ENCODE measurements at regions not wholly inside any gene's neighbourhood (a gene's known extent, or its start where the extent isn't known, plus 50 kb on each side); places are given as distances from the start of the nearest gene placed in this dataset.
A peak's percentile ranks its signal among the peaks of the same experiment; 100 is the strongest.
"Not testable (repeated sequence)": the region's sequence is repeated elsewhere in the genome, so short reads cannot be mapped to it uniquely, and the experiment has no call there.

DNA sequence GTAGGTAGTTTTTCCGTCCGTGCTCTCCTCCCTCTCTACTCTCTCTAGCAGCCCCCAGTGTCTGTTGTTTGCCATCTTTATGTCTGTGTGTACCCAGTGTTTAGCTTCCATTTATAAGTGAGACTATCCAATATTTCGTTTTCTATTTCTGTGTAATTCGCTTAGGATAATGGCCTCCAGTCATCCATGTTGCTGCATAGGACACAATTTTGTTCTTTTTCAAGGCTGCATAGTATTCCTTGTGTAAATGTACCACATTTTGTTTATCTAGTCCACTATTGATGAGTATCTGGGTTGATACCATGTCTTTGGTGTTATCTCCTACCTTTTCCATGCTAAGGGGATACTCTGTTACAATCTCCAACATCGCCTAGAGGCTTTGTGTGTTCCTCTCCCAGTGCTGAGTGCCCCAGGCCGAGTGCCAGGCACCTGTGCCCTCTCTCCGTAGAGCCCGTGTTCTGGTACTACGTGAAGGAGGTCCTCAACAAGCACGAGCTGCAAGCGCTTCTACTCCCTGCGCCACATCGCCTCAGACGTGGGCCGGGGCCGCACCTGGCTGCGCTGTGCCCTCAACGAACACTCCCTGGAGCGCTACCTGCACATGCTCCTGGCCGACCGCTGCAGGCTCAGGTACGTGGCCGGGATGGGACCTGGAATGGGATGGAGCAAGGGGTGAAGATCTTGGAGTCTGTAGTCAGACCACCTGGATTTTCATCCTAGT, 51.0 kb downstream of the NPIPB11 start:
- DNase-seq: not testable (repeated sequence)

- DNase-seq: not testable (repeated sequence)
These were observed 52.1 kb downstream of the NPIPB11 start for GRCh38 chr16:29354449-29354848.

GRCh38 chr16:29352617-29352999, 53.9 kb downstream of the NPIPB11 start:
- not testable (repeated sequence) for DNase-seq

DNA sequence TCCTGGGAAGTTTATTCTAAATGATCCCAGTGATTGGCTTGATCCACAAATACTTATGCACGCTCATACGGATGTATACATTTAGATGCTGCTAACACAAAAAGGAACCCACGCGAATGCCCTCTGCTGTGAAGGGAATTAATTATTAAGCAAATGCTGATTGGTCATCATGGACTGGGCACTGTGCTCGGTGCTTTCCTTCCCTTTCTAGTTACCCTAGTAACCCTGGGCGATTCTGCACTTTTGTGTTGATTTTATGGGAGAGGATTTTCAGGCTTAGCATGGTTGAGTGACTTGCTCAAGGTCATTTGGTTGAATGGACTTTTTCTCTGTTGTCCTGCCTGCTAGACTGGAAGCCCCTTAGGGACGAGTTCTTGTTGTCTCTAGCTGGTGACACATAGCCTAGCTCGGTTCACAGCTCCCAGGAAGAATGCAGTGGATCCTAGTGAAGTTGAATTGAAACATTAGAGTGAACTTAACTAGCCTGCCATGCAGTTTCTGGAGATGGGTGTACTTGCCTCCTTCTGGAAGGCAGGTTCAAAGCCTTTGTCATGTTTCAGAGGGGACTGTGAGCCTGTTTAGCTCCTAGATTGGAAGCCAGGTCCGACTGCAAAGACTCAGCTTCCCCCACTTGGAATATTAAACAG, 54.4 kb downstream of the NPIPB11 start:
- not testable (repeated sequence) for DNase-seq

DNA sequence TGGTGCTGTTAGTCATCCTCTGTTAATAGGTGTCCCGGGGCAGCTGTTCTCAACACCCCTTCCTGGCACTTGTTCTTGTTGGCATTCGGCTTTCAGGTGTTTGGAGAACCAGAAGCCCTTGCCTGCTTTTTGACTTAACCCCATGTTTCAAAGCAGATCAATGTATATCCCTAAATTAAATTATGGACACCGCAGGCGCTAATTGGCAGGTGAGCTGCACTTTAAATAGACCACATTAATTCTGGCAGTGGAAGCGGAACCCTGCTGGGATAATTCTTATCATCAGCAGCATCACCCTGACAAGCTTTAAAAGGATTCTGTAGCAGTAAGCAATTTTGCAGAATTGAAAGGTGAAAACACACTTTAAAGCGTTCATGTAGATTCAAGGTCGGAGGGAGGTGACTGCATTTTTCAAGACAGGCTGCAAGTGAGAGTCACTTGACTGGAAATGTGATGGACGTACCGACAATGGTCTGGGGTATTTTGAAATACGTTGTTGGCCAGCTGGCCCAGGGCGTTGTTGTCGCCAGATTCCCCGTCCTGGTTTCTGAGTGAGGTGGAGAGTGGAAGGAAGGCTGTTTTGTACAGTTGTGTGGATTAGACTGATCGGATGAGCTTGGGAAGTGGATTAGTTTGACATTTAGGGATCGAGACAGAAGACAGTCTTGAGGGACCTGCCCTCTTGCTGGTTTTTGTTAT, 55.1 kb downstream of the NPIPB11 start:
- not testable (repeated sequence) for DNase-seq

DNA sequence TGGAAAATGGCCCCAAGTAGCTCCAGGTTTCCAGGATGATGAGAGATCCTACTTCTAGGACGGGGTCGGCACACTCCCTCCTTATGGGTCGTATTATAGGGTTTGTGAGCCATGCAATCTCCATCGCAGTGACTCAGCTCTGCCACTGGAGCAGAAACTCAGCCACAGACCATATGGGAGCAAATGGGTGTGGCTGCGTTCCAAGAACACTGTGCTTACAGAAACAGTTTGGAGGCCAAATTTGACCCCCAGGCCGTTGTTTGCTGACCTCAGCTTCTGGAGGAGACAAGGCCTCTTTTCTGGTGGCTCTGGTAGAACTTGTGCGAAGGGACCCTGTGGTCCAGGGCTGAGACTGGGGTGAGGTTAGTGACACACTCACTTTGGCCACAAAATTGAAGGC, 56.5 kb downstream of the NPIPB11 start:
- DNase-seq: peak; percentile 21

GRCh38 chr16:29348748-29349147, 57.8 kb downstream of the NPIPB11 start:
- DNase-seq: not testable (repeated sequence)

DNA sequence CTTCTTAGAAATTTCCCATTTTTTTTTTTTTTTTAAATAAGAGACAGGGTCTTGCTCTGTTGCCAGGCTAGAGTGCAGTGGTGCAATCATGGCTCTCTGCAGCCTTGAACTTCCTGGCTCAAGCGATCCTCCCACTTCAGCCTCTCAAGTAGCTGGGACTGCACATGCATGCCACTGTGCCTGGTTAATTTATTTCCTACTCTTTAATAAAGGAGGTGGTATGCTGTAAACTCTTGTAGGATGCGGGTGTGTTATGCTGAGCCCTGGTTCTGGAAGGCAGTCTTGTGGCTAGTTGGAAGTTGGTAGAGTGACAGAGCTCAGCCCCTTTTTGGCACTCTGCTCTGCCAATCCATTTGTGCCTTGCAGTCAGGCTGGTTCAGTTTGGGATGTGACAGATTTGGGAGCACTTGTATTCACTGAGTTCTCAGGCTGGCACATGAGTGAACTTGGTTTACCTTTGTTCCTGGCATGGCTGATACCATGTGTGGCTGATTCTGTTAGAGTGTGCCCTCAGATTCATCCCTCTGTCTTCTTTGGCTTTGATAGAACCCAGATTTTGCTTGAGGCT, 58.3 kb downstream of the NPIPB11 start:
- not testable (repeated sequence) for DNase-seq

GRCh38 chr16:29346796-29347580, 59.5 kb downstream of the NPIPB11 start:
- not testable (repeated sequence) for DNase-seq

GRCh38 chr16:29346203-29346602, 60.3 kb downstream of the NPIPB11 start:
- not testable (repeated sequence) for DNase-seq

DNA sequence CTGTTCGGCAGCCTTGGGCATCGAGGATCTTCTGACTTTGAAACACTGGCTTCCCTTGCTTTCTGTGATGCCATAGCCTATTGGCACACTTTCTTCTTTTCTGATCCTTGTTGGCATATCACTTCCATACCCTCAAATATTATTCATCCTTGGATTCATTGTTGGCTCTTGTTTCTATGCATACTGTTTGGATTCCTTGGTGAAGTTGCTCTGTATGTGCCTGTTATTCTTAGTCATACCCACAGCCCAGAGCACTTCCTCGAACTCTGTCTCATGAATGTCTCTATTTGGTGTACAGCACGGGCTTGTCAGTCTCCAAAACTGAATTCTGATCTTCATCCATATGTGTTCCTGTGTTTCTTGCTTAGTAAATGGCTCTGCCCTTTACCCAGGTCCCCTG, 63.6 kb downstream of the NPIPB11 start:
- not testable (repeated sequence) for DNase-seq

GRCh38 chr16:29340779-29341438, 65.6 kb downstream of the NPIPB11 start:
- DNase-seq: peak; percentile 48

DNA sequence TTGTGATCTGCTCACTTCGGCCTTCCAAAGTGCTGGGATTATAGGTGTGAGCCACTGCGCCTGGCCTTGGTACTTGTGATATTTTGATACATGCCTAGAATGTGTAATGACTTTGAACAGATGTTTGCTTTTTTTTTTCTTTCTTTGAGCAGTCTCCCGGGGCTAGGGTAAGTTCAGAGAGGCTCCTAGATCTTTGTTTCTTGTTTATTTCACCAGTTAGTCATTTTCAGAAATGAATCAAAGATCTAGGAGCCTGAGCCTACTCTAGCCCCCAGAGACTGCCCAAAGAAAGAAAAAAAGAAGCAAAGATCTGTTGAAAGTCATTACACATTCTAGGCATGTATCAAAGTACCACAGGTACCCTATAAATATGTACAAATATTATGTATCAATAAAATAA, 66.3 kb downstream of the NPIPB11 start:
- DNase-seq: not testable (repeated sequence)

GRCh38 chr16:29338821-29339700, 67.5 kb downstream of the NPIPB11 start:
- DNase-seq: not testable (repeated sequence)

GRCh38 chr16:29337385-29337901, 69.1 kb downstream of the NPIPB11 start:
- DNase-seq: not testable (repeated sequence)

- DNase-seq: not testable (repeated sequence)
These were observed 71.0 kb downstream of the NPIPB11 start for GRCh38 chr16:29335549-29335846.

GRCh38 chr16:29334776-29335548, 71.5 kb downstream of the NPIPB11 start:
- not testable (repeated sequence) for DNase-seq

DNA sequence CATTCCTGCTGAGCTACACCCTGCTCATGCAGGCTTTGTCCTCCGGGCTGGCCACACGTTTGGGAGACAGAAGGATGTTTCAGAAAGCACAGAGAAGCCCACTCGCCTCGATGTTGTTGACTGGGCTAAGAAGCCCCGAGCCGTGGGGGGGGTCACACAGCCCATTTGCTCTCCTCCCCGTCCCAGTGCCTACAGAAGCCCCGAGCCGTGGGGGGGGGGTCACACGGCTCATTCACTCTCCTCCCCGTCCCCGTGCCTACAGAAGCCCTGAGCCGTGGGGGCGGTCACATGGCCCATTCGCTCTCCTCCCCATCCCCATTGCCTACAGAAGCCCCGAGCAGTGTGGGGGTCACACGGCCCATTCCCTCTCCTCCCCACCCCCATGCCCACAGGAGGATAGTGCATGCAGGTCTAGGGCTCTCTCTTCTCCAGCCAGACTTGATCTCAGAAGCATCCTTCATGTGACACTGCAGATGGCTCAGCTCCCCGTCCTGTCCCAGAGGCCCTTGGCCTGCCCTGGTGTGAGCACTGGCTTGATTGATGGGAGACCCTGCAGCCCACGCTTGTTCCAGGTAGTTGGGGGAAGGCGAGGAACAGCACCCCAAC, 72.9 kb downstream of the NPIPB11 start:
- not testable (repeated sequence) for DNase-seq

GRCh38 chr16:29330623-29331022, 75.9 kb downstream of the NPIPB11 start:
- not testable (repeated sequence) for DNase-seq

- DNase-seq: not testable (repeated sequence)
These were observed 78.0 kb downstream of the NPIPB11 start for GRCh38 chr16:29328528-29328927.

Measured in DMS79 treated with DMSO at 0.1 percent for 48 hours (cell line).